NB4 (cell line): ENCODE measurements at regions not wholly inside any gene's neighbourhood (a gene's known extent, or its start where the extent isn't known, plus 50 kb on each side); places are given as distances from the start of the nearest gene placed in this dataset.

ENCODE experiments used
- POLR2A ChIP-seq: IDR thresholded peaks from 2 replicates; pipeline ENCODE4 v1.6.1; 2011; ENCODE audit warnings: mild to moderate bottlenecking; ENCODE audit not compliant: insufficient read length; ENCODE audit errors: extremely low read depth
- TF ChIP-seq, protein P1 (sequence below): IDR thresholded peaks from one replicate; pipeline ENCODE4 v1.5.1; 2012; ENCODE audit warnings: low read depth, low read length

DNA sequence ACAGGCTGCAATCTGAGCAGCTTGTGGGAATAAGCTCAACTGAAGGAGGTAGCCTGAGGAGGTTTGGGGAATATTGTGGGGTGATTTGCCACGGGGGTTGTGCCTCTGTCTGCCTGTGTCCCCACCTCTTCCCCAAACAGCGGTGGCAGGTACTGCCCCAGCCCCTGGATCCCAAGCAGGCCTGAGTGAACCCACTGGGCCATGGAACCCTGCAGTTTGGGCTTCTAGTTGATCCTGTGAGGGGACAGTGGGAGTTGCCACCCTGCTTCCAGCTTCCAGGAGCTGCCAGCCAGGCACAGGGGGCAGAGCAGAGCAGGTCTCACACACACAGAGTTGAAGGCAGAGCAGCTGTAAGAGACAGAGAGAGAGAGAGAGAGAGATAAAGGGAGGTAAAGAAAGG is 97.4 kb downstream of the PJA1 start:
- TF ChIP-seq, protein P1, sequence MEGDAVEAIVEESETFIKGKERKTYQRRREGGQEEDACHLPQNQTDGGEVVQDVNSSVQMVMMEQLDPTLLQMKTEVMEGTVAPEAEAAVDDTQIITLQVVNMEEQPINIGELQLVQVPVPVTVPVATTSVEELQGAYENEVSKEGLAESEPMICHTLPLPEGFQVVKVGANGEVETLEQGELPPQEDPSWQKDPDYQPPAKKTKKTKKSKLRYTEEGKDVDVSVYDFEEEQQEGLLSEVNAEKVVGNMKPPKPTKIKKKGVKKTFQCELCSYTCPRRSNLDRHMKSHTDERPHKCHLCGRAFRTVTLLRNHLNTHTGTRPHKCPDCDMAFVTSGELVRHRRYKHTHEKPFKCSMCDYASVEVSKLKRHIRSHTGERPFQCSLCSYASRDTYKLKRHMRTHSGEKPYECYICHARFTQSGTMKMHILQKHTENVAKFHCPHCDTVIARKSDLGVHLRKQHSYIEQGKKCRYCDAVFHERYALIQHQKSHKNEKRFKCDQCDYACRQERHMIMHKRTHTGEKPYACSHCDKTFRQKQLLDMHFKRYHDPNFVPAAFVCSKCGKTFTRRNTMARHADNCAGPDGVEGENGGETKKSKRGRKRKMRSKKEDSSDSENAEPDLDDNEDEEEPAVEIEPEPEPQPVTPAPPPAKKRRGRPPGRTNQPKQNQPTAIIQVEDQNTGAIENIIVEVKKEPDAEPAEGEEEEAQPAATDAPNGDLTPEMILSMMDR, result no peak
- TF ChIP-seq POLR2A, result no peak
